Transverse colon (tissue), 4 donors: ENCODE measurements at regions not wholly inside any gene's neighbourhood (a gene's known extent, or its start where the extent isn't known, plus 50 kb on each side); places are given as distances from the start of the nearest gene placed in this dataset.

Source experiments
- DNase-seq: peaks from one replicate; pipeline ENCODE4 v3.0.0-alpha.2; 2019
- H3K27ac ChIP-seq, 4 donors: fragments of 200-600 bp; sonication (generic); 2 replicates each; pipeline ENCODE4 v1.5.1; 2016 to 2018; ENCODE audit warnings: inconsistent platforms in 4 of 4
- H3K27me3 ChIP-seq: fragments of 200-600 bp; sonication (generic); 2 replicates; pipeline ENCODE4 v1.5.1; 2017; ENCODE audit warnings: inconsistent platforms
- H3K36me3 ChIP-seq, 4 donors: fragments of 200-600 bp; sonication (generic); 2 replicates each; pipeline ENCODE4 v1.5.1; 2017 to 2019; ENCODE audit warnings: inconsistent platforms in 4 of 4
- H3K4me1 ChIP-seq, 4 donors: fragments of 200-600 bp; sonication (generic); 2 replicates each; pipeline ENCODE4 v1.5.1; 2017 to 2020; ENCODE audit warnings: inconsistent platforms in 4 of 4
- H3K4me3 ChIP-seq, 4 donors: fragments of 200-600 bp; sonication (generic); 1 replicate in 1 of 4; 2 replicates in 3 of 4; pipeline versions ENCODE4 v1.5.1 to v1.6.1; 2017 to 2019; ENCODE audit warnings: inconsistent platforms in 4 of 4
- H3K9me3 ChIP-seq, 2 donors: fragments of 200-600 bp; sonication (generic); 2 replicates each; pipeline ENCODE4 v1.5.1; 2017 to 2019; ENCODE audit warnings: inconsistent platforms in 2 of 2
- EP300 ChIP-seq: sonication (generic); formaldehyde crosslinking; IDR thresholded peaks from one replicate; pipeline ENCODE4 v1.6.1; 2017; ENCODE audit warnings: antibody characterized with exemption, low read depth
- POLR2A ChIP-seq: fragments of 450-650 bp; IDR thresholded peaks from one replicate; pipeline ENCODE4 v1.6.1; 2016; ENCODE audit warnings: antibody characterized with exemption, mild to moderate bottlenecking, moderate library complexity
- POLR2AphosphoS5 ChIP-seq, 3 donors: sonication (generic); formaldehyde crosslinking; IDR thresholded peaks; one replicate each; pipeline ENCODE4 v1.6.1; 2016; ENCODE audit warnings: antibody characterized with exemption in 3 of 3
- WGBS, 2 donors: methylation state at CpG; one replicate each; pipeline ENCODE4 v1.1.5; 2018; ENCODE audit warnings: low coverage in 1 of 2; 5-methylcytosine and 5-hydroxymethylcytosine counted together
- in situ Hi-C, 4 donors: fragments of 200-750 bp; cut with MboI; loops; one replicate each; pipeline versions ENCODE4 v1.15.0 to v1.15.1; 2017; ENCODE audit warnings: low sequenced_read_pairs in 3 of 4, low pct_ligation_motif_present in 1 of 4, low pct_unique_long_range_greater_than_20kb in 1 of 4
- intact Hi-C: fragments of 100-400 bp; cut with DNase I; formaldehyde crosslinking; loops from one replicate; pipeline ENCODE4 v1.15.1; 2023; ENCODE audit warnings: low total_unique reads
- TF ChIP-seq, protein P1 (sequence below), 5 experiments: fragments of 200-600 bp in 3 of 5; fragments of 450-650 bp in 2 of 5; sonication (generic) in 3 of 5; IDR thresholded peaks; 1 replicate in 2 of 5; 2 replicates in 3 of 5; pipeline ENCODE4 v1.5.1; 2016 to 2017; ENCODE audit warnings: antibody characterized with exemption in 5 of 5, inconsistent platforms in 3 of 5, mild to moderate bottlenecking in 2 of 5, moderate library complexity in 1 of 5

DNA sequence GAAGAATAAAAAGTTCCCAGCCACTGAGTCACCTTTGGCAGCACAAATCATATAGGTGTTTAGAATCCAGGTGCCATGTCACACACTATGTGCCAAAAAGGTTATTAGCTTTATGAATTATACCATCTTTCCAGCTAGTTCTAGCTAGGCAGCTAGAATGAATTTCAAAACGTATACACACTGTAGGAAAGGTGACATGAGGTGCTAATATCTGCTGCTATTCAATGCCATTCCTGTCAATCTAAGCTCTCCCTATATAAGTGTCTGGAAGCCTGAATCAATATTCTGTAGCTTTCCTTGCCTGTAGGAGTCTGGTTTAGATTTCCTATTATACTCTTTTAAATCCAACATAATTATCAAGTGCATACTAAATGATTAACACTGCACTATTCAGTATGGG is 868.6 kb downstream of the GATA3 start:
- intact Hi-C loops, result no loop called here
- TF ChIP-seq POLR2AphosphoS5 (IDR thresholded peaks at IDR 0.05), result no peak
- TF ChIP-seq POLR2A, result no peak
- TF ChIP-seq, protein P1, sequence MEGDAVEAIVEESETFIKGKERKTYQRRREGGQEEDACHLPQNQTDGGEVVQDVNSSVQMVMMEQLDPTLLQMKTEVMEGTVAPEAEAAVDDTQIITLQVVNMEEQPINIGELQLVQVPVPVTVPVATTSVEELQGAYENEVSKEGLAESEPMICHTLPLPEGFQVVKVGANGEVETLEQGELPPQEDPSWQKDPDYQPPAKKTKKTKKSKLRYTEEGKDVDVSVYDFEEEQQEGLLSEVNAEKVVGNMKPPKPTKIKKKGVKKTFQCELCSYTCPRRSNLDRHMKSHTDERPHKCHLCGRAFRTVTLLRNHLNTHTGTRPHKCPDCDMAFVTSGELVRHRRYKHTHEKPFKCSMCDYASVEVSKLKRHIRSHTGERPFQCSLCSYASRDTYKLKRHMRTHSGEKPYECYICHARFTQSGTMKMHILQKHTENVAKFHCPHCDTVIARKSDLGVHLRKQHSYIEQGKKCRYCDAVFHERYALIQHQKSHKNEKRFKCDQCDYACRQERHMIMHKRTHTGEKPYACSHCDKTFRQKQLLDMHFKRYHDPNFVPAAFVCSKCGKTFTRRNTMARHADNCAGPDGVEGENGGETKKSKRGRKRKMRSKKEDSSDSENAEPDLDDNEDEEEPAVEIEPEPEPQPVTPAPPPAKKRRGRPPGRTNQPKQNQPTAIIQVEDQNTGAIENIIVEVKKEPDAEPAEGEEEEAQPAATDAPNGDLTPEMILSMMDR (IDR thresholded peaks at IDR 0.05), result no peak
- no peak for TF ChIP-seq EP300
- DNase-seq, result no peak
- Histone ChIP-seq H3K27ac (no peak overlapping the region), H3K9me3 (no peaks in the 10 kb centered on the region), H3K36me3 (no peaks in the 10 kb centered on the region), H3K27me3 (no peaks in the 10 kb centered on the region), H3K4me3 (no peak overlapping the region), H3K4me1 (no peaks in the 10 kb centered on the region)
- in situ Hi-C loops, result no loop called here
- WGBS, 2 donors, result 69% methylated on average over 1 of the region's 1 CpG; no CpG with 5 or more reads in 1 of the 2 donors

DNA sequence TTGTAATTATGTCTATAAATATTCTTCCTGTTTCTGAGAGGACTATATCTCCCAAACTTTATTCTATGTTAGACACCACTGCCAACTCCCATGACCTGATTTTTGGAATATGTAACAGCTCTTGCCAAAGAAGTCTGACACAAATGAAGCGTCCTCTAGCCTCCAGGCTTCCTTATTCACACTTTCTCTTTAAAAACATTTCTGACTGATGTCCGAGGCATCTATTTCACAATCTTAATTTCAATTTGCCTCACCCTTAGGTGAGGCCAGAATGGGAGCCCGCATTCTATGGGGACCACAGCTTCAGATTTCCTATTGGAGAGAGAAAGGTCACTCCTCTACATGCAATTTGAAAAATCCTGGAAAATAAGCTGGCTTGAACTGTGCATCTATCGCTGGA is 873.2 kb downstream of the GATA3 start:
- no peak overlapping the region for H3K4me3 ChIP-seq
- H3K36me3 ChIP-seq, result no peaks in the 10 kb centered on the region
- DNase-seq, result no peak
- no peak overlapping the region for H3K27ac ChIP-seq
- H3K4me1 ChIP-seq, result no peaks in the 10 kb centered on the region
- H3K27me3 ChIP-seq, result no peaks in the 10 kb centered on the region
- no peak for TF ChIP-seq EP300
- TF ChIP-seq POLR2AphosphoS5 (IDR thresholded peaks at IDR 0.05), result no peak
- TF ChIP-seq POLR2A, result no peak
- TF ChIP-seq, protein P1 (IDR thresholded peaks at IDR 0.05), result no peak
- H3K9me3 ChIP-seq, result no peaks in the 10 kb centered on the region
- intact Hi-C loops (no loop called here), in situ Hi-C loops (no loop called here)
- 38 to 58% methylated on average over 1 to 4 of the region's 4 CpGs for WGBS, 2 donors

DNA sequence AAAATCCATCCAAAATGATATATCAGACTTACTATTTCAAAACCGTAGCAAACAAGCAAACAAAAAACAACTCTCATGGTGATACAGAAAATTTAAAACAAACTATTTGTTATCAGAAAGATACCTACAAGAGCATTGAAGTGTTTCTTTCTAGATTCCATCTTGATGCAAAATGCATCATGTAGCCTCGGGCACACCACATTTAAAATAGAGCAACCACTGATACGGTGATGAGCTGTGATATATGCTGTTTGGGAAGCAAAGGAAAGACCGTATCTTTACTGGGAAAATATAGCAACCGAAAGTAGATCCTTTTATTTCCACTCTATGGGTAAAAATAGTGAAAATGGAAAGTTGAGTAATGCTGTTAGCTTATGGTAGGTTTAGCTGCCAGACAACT is 892.0 kb downstream of the GATA3 start:
- 77 to 98% methylated on average over 5 of the region's 5 CpGs for WGBS, 2 donors
- Histone ChIP-seq H3K9me3 (no peaks in the 10 kb centered on the region), H3K4me3 (no peak overlapping the region), H3K27ac (no peak overlapping the region), H3K27me3 (no peaks in the 10 kb centered on the region), H3K36me3 (no peaks in the 10 kb centered on the region), H3K4me1 (no peaks in the 10 kb centered on the region)
- TF ChIP-seq EP300 (no peak), POLR2AphosphoS5 (IDR thresholded peaks at IDR 0.05) (no peak), POLR2A (no peak)
- TF ChIP-seq, protein P1 (IDR thresholded peaks at IDR 0.05), result no peak
- intact Hi-C loops (no loop called here), in situ Hi-C loops (no loop called here)
- no peak for DNase-seq

DNA sequence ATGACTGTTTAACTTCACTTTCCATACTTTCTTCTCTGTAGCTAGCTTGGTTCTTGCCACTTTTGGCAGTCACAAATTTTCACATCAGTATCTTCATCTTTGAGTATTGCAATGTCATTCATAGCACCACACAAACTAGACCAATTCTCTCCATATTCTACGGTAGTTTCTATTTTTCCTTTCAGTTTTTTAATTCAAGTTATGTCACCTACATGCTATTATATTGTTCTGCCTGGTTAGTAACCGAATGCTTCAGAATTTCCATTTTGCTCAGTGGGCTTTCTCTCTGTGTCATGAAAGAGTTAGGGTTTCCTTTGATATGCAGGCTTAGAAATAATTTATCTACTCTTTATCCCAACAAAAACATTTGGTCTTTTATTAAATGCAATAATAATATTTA is 896.5 kb downstream of the GATA3 start:
- TF ChIP-seq POLR2AphosphoS5 (IDR thresholded peaks at IDR 0.05), result no peak
- TF ChIP-seq, protein P1 (IDR thresholded peaks at IDR 0.05), result no peak
- no peak for TF ChIP-seq POLR2A
- no peak for TF ChIP-seq EP300
- intact Hi-C loops (no loop called here), in situ Hi-C loops (no loop called here)
- WGBS, 2 donors, result 71% methylated on average over 2 of the region's 2 CpGs; no CpG with 5 or more reads in 1 of the 2 donors
- Histone ChIP-seq H3K36me3 (no peaks in the 10 kb centered on the region), H3K27ac (no peak overlapping the region), H3K9me3 (no peaks in the 10 kb centered on the region), H3K27me3 (no peaks in the 10 kb centered on the region), H3K4me1 (no peaks in the 10 kb centered on the region), H3K4me3 (no peak overlapping the region)
- DNase-seq, result no peak
